GM12892 (cell line): ENCODE measurements at regions not wholly inside any gene's neighbourhood (a gene's known extent, or its start where the extent isn't known, plus 50 kb on each side); places are given as distances from the start of the nearest gene placed in this dataset.

Experiments used
- POLR2A ChIP-seq: IDR thresholded peaks from 2 replicates; pipeline ENCODE4 v1.6.1; 2011; ENCODE audit warnings: low read depth, low read length, control low read depth
- POLR2AphosphoS5 ChIP-seq: IDR thresholded peaks from 2 replicates; pipeline ENCODE4 v1.6.1; 2011; ENCODE audit warnings: low read depth, low read length, control low read depth
- TAF1 ChIP-seq: IDR thresholded peaks from 2 replicates; pipeline ENCODE4 v1.6.1; 2011; ENCODE audit warnings: low read depth, mild to moderate bottlenecking, control low read depth, low read length, borderline replicate concordance

- TF ChIP-seq TAF1 = no peak
- TF ChIP-seq POLR2A = no peak
- no peak for TF ChIP-seq POLR2AphosphoS5
Measured at GRCh38 chr2:66957677-66958076, 439.5 kb upstream of the ETAA1 start.
